HG03025 (cell line): ENCODE measurements at regions not wholly inside any gene's neighbourhood (a gene's known extent, or its start where the extent isn't known, plus 50 kb on each side); places are given as distances from the start of the nearest gene placed in this dataset.

Experiments
- ATAC-seq: cut with Tn5 transposase; IDR thresholded peaks from one replicate; pipeline ENCODE4 v1.9.1; 2021; ENCODE audit warnings: mild to moderate bottlenecking, moderate library complexity; ENCODE audit not compliant: unreplicated experiment, low FRiP score

- ATAC-seq = no peak
Observed at GRCh38 chr2:129224022-129224421, 755.4 kb upstream of the RAB6C start.

- no peak for ATAC-seq
Observed at GRCh38 chr2:129224486-129224885, 755.0 kb upstream of the RAB6C start.

GRCh38 chr2:129229196-129229595, 750.3 kb upstream of the RAB6C start:
- ATAC-seq = no peak

- ATAC-seq = no peak
Observed at GRCh38 chr2:129229830-129230441, 749.5 kb upstream of the RAB6C start.

- ATAC-seq = no peak
Observed at GRCh38 chr2:129231924-129232323, 747.5 kb upstream of the RAB6C start.

- ATAC-seq = no peak
Observed at GRCh38 chr2:129233166-129233565, 746.3 kb upstream of the RAB6C start.

GRCh38 chr2:129233751-129234406, 745.6 kb upstream of the RAB6C start:
- no peak for ATAC-seq

- no peak for ATAC-seq
Observed at GRCh38 chr2:129236601-129237000, 742.9 kb upstream of the RAB6C start.

GRCh38 chr2:129237966-129238725, 741.3 kb upstream of the RAB6C start:
- ATAC-seq = no peak

GRCh38 chr2:129239141-129239540, 740.3 kb upstream of the RAB6C start:
- ATAC-seq = no peak

- no peak for ATAC-seq
Observed at GRCh38 chr2:129240061-129240460, 739.4 kb upstream of the RAB6C start.

GRCh38 chr2:129242269-129242668, 737.2 kb upstream of the RAB6C start:
- no peak for ATAC-seq

- ATAC-seq = no peak
Observed at GRCh38 chr2:129247751-129248150, 731.7 kb upstream of the RAB6C start.

- ATAC-seq = no peak
Observed at GRCh38 chr2:129248198-129248597, 731.3 kb upstream of the RAB6C start.

GRCh38 chr2:129252781-129253460, 726.5 kb upstream of the RAB6C start:
- ATAC-seq = no peak

- no peak for ATAC-seq
Observed at GRCh38 chr2:129253461-129253812, 726.0 kb upstream of the RAB6C start.

- ATAC-seq = no peak
Observed at GRCh38 chr2:129254718-129255117, 724.7 kb upstream of the RAB6C start.

- ATAC-seq = no peak
Observed at GRCh38 chr2:129255610-129256313, 723.7 kb upstream of the RAB6C start.

GRCh38 chr2:129256642-129257041, 722.8 kb upstream of the RAB6C start:
- ATAC-seq = no peak

- no peak for ATAC-seq
Observed at GRCh38 chr2:129262934-129263333, 716.5 kb upstream of the RAB6C start.

- no peak for ATAC-seq
Observed at GRCh38 chr2:129263939-129264338, 715.5 kb upstream of the RAB6C start.
